Caki2 (cell line): ENCODE measurements at regions not wholly inside any gene's neighbourhood (a gene's known extent, or its start where the extent isn't known, plus 50 kb on each side); places are given as distances from the start of the nearest gene placed in this dataset.

Experiments used
- DNase-seq: peaks from one replicate; pipeline ENCODE4 v3.0.0-alpha.2; 2015; ENCODE audit warnings: low read depth
- in situ Hi-C: cut with HindIII; loops from 2 replicates; pipeline ENCODE4 v1.10.0; 2016; ENCODE audit warnings: low sequenced_read_pairs, low pct_unique_long_range_greater_than_20kb, mixed read lengths

- DNase-seq = peak; percentile 19
- in situ Hi-C loops = no loop called here
These were observed 168.1 kb upstream of the FGGY start for GRCh38 chr1:59128784-59129227.

GRCh38 chr1:59132295-59132694 lies 164.6 kb upstream of the FGGY start:
- DNase-seq = no peak
- in situ Hi-C loops = no loop called here

- in situ Hi-C loops = no loop called here
- no peak for DNase-seq
These were observed 162.9 kb upstream of the FGGY start for GRCh38 chr1:59133997-59134396.

- in situ Hi-C loops = no loop called here
- DNase-seq = no peak
These were observed 161.1 kb upstream of the FGGY start for GRCh38 chr1:59135761-59136255.

GRCh38 chr1:59136541-59137275 lies 160.2 kb upstream of the FGGY start:
- no peak for DNase-seq
- in situ Hi-C loops = no loop called here

GRCh38 chr1:59137276-59137615 lies 159.6 kb upstream of the FGGY start:
- DNase-seq = no peak
- in situ Hi-C loops = no loop called here

- in situ Hi-C loops = no loop called here
- DNase-seq = no peak
These were observed 158.9 kb upstream of the FGGY start for GRCh38 chr1:59137968-59138367.

GRCh38 chr1:59138402-59138801 lies 158.5 kb upstream of the FGGY start:
- in situ Hi-C loops = no loop called here
- no peak for DNase-seq

- in situ Hi-C loops = no loop called here
- peak; percentile 77 for DNase-seq
These were observed 157.5 kb upstream of the FGGY start for GRCh38 chr1:59139396-59139795.

- DNase-seq = no peak
- in situ Hi-C loops = loop anchor here (10.0 kb wide), 1 partner anchor 317 kb away; no protein-coding TSS in a partner anchor
These were observed 155.5 kb upstream of the FGGY start for GRCh38 chr1:59141267-59141863.

GRCh38 chr1:59142311-59143132 lies 154.4 kb upstream of the FGGY start:
- in situ Hi-C loops = loop anchor here (10.0 kb wide), 1 partner anchor 318 kb away; no protein-coding TSS in a partner anchor

GRCh38 chr1:59143133-59143487 lies 153.8 kb upstream of the FGGY start:
- DNase-seq = peak; percentile 84
- in situ Hi-C loops = loop anchor here (10.0 kb wide), 1 partner anchor 318 kb away; no protein-coding TSS in a partner anchor

More at GRCh38 chr1:59142311-59143132, 154.4 kb upstream of the FGGY start:
- no peak for DNase-seq

- DNase-seq = peak; percentile 58
- in situ Hi-C loops = loop anchor here (10.0 kb wide), 1 partner anchor 319 kb away; no protein-coding TSS in a partner anchor
These were observed 153.1 kb upstream of the FGGY start for GRCh38 chr1:59143811-59144210.

- in situ Hi-C loops = loop anchor here (10.0 kb wide), 1 partner anchor 320 kb away; no protein-coding TSS in a partner anchor
- no peak for DNase-seq
These were observed 151.9 kb upstream of the FGGY start for GRCh38 chr1:59144959-59145358.

GRCh38 chr1:59146056-59146455 lies 150.8 kb upstream of the FGGY start:
- in situ Hi-C loops = loop anchor here (10.0 kb wide), 1 partner anchor 321 kb away; no protein-coding TSS in a partner anchor
- DNase-seq = no peak

GRCh38 chr1:59146651-59147358 lies 150.1 kb upstream of the FGGY start:
- in situ Hi-C loops = loop anchor here (10.0 kb wide), 1 partner anchor 322 kb away; no protein-coding TSS in a partner anchor
- DNase-seq = peak; percentile 88

GRCh38 chr1:59149435-59149834 lies 147.5 kb upstream of the FGGY start:
- in situ Hi-C loops = loop anchor here (10.0 kb wide), 1 partner anchor 325 kb away; no protein-coding TSS in a partner anchor
- no peak for DNase-seq
